ENCODE measurements at regions not wholly inside any gene's neighbourhood (a gene's known extent, or its start where the extent isn't known, plus 50 kb on each side); places are given as distances from the start of the nearest gene placed in this dataset.

DNA sequence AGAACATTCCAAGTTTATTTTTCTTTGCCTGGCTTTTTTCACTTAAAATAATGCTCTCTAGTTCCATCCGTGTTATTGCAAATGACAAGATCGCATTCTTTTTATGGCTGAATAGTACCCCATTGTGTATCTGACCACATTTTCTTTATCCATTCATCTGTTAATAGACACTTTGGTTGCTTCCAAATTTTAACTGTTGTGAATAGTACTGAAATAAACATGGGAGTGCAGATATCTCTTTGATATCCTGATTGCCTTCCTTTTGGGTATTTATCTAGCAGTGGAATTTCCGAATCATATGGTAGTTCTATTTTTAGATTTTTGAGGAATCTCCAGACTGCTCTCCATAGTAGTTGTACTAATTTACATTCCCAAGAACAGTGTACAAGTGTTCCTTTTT, 230.5 kb downstream of the FIGN start:
- Histone ChIP-seq H3K4me3 (ENCODE audit: control extremely low read depth in 1 of 5, extremely low read depth in 1 of 5, insufficient read depth in 1 of 5, low read depth in 2 of 5, low read length in 4 of 5) (no peak overlapping the region), H3K9ac (ENCODE audit: low read length) (no peak overlapping the region), H3K36me3 (replicated peaks in 1 of 2; ENCODE audit: control extremely low read depth in 1 of 2, control insufficient read depth in 1 of 2, extremely low read depth in 1 of 2, insufficient read depth in 2 of 2, low read length in 1 of 2) (no peaks in the 10 kb centered on the region), H3K27me3 (replicated peaks in 1 of 4; ENCODE audit: control extremely low read depth in 1 of 4, control insufficient read depth in 3 of 4, insufficient read depth in 4 of 4, low read length in 3 of 4) (no peaks in the 10 kb centered on the region), H2AFZ (ENCODE audit: insufficient read depth, low read depth, low read length, poor library complexity, severe bottlenecking) (no peak overlapping the region), H3K27ac (ENCODE audit: low read length in 2 of 2) (no peak overlapping the region), H4K20me1 (ENCODE audit: control insufficient read depth, insufficient read depth, low read length, poor library complexity, severe bottlenecking) (no peaks in the 10 kb centered on the region), H3K4me2 (replicated peaks; ENCODE audit: low read depth, low read length, poor library complexity, severe bottlenecking) (no peak overlapping the region), H3K79me2 (ENCODE audit: control insufficient read depth, insufficient read depth, low read length) (no peaks in the 10 kb centered on the region), H3K9me3 (ENCODE audit: control extremely low read depth in 1 of 3, control insufficient read depth in 2 of 3, insufficient read depth in 1 of 3, low read length in 2 of 3) (peaks cover 0 to 1% (median 0%) of the 10 kb centered on the region in 3 donors), H3K4me1 (ENCODE audit: control insufficient read depth in 2 of 2, insufficient read depth in 2 of 2, low read length in 2 of 2) (no peaks in the 10 kb centered on the region)
- Mint-ChIP-seq H3K9me3 (ENCODE audit: insufficient read depth) (peaks cover under 1% of the 10 kb centered on the region), H3K4me3 (no peak overlapping the region), H3K4me1 (no peaks in the 10 kb centered on the region), H3K27me3 (no peaks in the 10 kb centered on the region), H3K27ac (no peak overlapping the region)
- ATAC-seq (ENCODE audit: low read depth): no peak
- intact Hi-C loops (cut with micrococcal nuclease): no loop called here
- ChIA-PET POLR2A (no interaction called here), CTCF (no interaction called here)
- no CpG with 5 or more reads among the region's 3 CpGs for WGBS (ENCODE audit: insufficient coverage)
- no peak for TF ChIP-seq EZH2 (IDR thresholded peaks at IDR 0.05; ENCODE audit: borderline replicate concordance, insufficient read depth, low read depth, low read length, poor library complexity, severe bottlenecking)
- TF ChIP-seq, protein P1, sequence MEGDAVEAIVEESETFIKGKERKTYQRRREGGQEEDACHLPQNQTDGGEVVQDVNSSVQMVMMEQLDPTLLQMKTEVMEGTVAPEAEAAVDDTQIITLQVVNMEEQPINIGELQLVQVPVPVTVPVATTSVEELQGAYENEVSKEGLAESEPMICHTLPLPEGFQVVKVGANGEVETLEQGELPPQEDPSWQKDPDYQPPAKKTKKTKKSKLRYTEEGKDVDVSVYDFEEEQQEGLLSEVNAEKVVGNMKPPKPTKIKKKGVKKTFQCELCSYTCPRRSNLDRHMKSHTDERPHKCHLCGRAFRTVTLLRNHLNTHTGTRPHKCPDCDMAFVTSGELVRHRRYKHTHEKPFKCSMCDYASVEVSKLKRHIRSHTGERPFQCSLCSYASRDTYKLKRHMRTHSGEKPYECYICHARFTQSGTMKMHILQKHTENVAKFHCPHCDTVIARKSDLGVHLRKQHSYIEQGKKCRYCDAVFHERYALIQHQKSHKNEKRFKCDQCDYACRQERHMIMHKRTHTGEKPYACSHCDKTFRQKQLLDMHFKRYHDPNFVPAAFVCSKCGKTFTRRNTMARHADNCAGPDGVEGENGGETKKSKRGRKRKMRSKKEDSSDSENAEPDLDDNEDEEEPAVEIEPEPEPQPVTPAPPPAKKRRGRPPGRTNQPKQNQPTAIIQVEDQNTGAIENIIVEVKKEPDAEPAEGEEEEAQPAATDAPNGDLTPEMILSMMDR (IDR thresholded peaks at IDR 0.05): no peak
- no peak for DNase-seq

DNA sequence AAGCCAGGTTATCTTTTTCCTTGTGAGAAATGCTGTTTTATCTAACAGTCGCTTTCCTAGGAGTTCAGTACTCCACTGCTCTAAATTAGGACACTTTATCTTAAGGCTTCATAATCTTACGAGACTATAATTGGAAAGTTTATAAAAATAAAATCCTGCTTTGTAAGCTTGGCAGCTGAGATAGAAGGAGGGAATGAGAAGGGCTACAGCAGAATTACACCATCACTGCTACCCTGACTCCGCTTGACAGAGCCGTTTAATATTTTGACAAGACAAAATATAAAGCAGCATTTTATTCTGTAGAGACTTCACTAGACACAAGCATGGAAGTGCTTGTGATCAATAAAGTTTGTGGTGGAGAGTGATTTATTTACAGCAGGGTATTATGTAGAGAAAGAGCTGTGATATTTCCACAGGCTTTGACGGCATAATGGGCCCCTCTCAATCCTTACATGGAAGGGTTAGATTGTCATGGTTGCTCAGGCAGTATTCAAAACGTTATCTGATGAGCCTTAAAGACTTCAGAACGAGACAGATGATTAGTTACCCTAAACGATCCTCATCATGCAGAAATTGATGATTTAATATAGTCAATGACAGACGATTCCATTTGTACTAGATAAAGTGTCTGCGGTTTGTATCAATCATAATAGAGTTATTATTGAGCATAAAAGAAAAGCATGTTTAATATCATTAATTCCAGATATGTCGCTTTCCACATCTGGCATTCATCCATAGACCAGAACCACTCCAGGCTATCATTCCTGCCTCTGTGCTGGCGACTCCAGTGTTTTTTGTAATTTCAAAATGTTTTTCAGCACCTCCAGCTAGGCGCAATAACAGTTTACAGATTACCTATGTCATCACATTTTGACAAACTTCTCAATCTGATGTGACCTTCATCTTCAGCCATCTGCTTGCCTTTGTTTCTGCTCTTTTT, 242.2 kb downstream of the FIGN start:
- Mint-ChIP-seq H3K27me3 (peaks cover 4% of the 10 kb centered on the region), H3K27ac (no peak overlapping the region), H3K9me3 (ENCODE audit: insufficient read depth) (no peaks in the 10 kb centered on the region), H3K4me3 (no peak overlapping the region), H3K4me1 (no peaks in the 10 kb centered on the region)
- H3K27ac ChIP-seq (ENCODE audit: low read length in 2 of 2): no peak overlapping the region
- CTCF ChIA-PET: no interaction called here
- intact Hi-C loops (cut with micrococcal nuclease): no loop called here
- no peaks in the 10 kb centered on the region for H3K79me2 ChIP-seq (ENCODE audit: control insufficient read depth, insufficient read depth, low read length)
- no peak for TF ChIP-seq EZH2 (IDR thresholded peaks at IDR 0.05; ENCODE audit: borderline replicate concordance, insufficient read depth, low read depth, low read length, poor library complexity, severe bottlenecking)
- TF ChIP-seq, protein P1 (IDR thresholded peaks at IDR 0.05): no peak
- H3K27me3 ChIP-seq (replicated peaks in 1 of 4; ENCODE audit: control extremely low read depth in 1 of 4, control insufficient read depth in 3 of 4, insufficient read depth in 4 of 4, low read length in 3 of 4): peaks cover 0 to 3% (median 0%) of the 10 kb centered on the region in 4 experiments
- no peak overlapping the region for H3K4me2 ChIP-seq (replicated peaks; ENCODE audit: low read depth, low read length, poor library complexity, severe bottlenecking)
- peaks cover 0 to 11% (median 0%) of the 10 kb centered on the region in 3 donors for H3K9me3 ChIP-seq (ENCODE audit: control extremely low read depth in 1 of 3, control insufficient read depth in 2 of 3, insufficient read depth in 1 of 3, low read length in 2 of 3)
- 97% methylated on average over 3 of the region's 13 CpGs for WGBS (ENCODE audit: insufficient coverage)
- no peak overlapping the region for H3K9ac ChIP-seq (ENCODE audit: low read length)
- ATAC-seq (ENCODE audit: low read depth) (no peak), DNase-seq (no peak)
- no peak overlapping the region for H3K4me3 ChIP-seq (ENCODE audit: control extremely low read depth in 1 of 5, extremely low read depth in 1 of 5, insufficient read depth in 1 of 5, low read depth in 2 of 5, low read length in 4 of 5)
- no peaks in the 10 kb centered on the region for H4K20me1 ChIP-seq (ENCODE audit: control insufficient read depth, insufficient read depth, low read length, poor library complexity, severe bottlenecking)
- no peak overlapping the region for H2AFZ ChIP-seq (ENCODE audit: insufficient read depth, low read depth, low read length, poor library complexity, severe bottlenecking)
- POLR2A ChIA-PET: no interaction called here
- H3K36me3 ChIP-seq (replicated peaks in 1 of 2; ENCODE audit: control extremely low read depth in 1 of 2, control insufficient read depth in 1 of 2, extremely low read depth in 1 of 2, insufficient read depth in 2 of 2, low read length in 1 of 2): no peaks in the 10 kb centered on the region
- no peaks in the 10 kb centered on the region for H3K4me1 ChIP-seq (ENCODE audit: control insufficient read depth in 2 of 2, insufficient read depth in 2 of 2, low read length in 2 of 2)
